PFSK-1 (cell line): ENCODE measurements at regions not wholly inside any gene's neighbourhood (a gene's known extent, or its start where the extent isn't known, plus 50 kb on each side); places are given as distances from the start of the nearest gene placed in this dataset.

ENCODE experiments used
- FOXP2 ChIP-seq: optimal IDR thresholded peaks from 2 replicates; pipeline ENCODE3; 2011; ENCODE audit warnings: borderline replicate concordance, control low read depth, inconsistent platforms; ENCODE audit not compliant: insufficient read depth; ENCODE audit errors: extremely low read length, extremely low read depth
- POLR2AphosphoS5 ChIP-seq: IDR thresholded peaks from 2 replicates; pipeline ENCODE4 v1.6.1; 2012; ENCODE audit warnings: low read depth, mild to moderate bottlenecking, control low read depth, low read length, moderate library complexity
- REST ChIP-seq, 2 experiments: IDR thresholded peaks; 2 replicates each; pipeline versions ENCODE4 v1.6.1 to v1.8.0; 2011 to 2012; ENCODE audit warnings: low read depth in 2 of 2, low read length in 2 of 2, control low read depth in 1 of 2, inconsistent platforms in 1 of 2, mild to moderate bottlenecking in 1 of 2, moderate library complexity in 1 of 2; ENCODE audit not compliant: insufficient read depth in 1 of 2
- SIN3A ChIP-seq: IDR thresholded peaks from 2 replicates; pipeline ENCODE4 v1.6.1; 2012; ENCODE audit warnings: mild to moderate bottlenecking, low read length, moderate library complexity, borderline replicate concordance; ENCODE audit not compliant: insufficient read depth
- TAF1 ChIP-seq: IDR thresholded peaks from 2 replicates; pipeline ENCODE4 v1.6.1; 2012; ENCODE audit warnings: low read length, control low read depth, borderline replicate concordance; ENCODE audit not compliant: insufficient read depth

DNA sequence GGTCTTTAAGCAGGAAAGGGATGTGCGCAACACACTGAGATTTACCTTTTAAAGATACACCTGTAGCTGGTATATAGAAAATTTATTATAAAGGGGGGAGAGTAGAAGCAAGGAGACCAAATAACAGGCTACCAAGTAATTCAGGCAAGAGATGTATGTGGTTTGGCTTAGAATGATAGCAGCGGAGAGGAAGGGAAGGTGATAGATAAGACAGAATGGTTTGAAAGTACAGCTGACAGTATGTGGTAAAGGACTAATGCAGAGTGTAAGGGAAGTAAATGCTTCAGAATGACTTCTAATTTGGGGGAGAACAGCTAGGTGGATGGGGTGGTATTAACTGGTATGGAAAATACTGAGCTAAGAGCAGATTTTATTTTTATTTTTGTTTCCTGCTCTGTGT, 308.9 kb downstream of the ANTXR2 start:
- TF ChIP-seq POLR2AphosphoS5, result no peak
- no peak for TF ChIP-seq REST (IDR thresholded peaks at IDR 0.05; ENCODE audit: insufficient read depth in 1 of 2, low read depth in 2 of 2, low read length in 2 of 2)
- no peak for TF ChIP-seq TAF1
- TF ChIP-seq SIN3A, result no peak
- no peak for TF ChIP-seq FOXP2
